Mucosa of descending colon (tissue), 3 donors: ENCODE measurements at regions not wholly inside any gene's neighbourhood (a gene's known extent, or its start where the extent isn't known, plus 50 kb on each side); places are given as distances from the start of the nearest gene placed in this dataset.

Experiments
- ATAC-seq: fragments of 200-7000 bp; cut with Tn5 transposase; one replicate; pipeline ENCODE4 v1.9.1; 2020; ENCODE audit warnings: mild to moderate bottlenecking, moderate library complexity
- DNase-seq, 3 donors: peaks; one replicate each; pipeline ENCODE4 v3.0.0-alpha.2; 2020
- H3K36me3 ChIP-seq: fragments of 200-600 bp; one replicate; pipeline ENCODE4 v1.8.0; 2021; ENCODE audit warnings: low read depth, mild to moderate bottlenecking
- H3K4me1 ChIP-seq: fragments of 200-600 bp; one replicate; pipeline ENCODE4 v1.8.0; 2021; ENCODE audit warnings: low read depth, mild to moderate bottlenecking
- H3K4me3 ChIP-seq: fragments of 200-600 bp; one replicate; pipeline ENCODE4 v1.8.0; 2021; ENCODE audit warnings: mild to moderate bottlenecking
- H3K9me3 ChIP-seq: fragments of 200-600 bp; one replicate; pipeline ENCODE4 v1.8.0; 2021; ENCODE audit warnings: mild to moderate bottlenecking
- CTCF ChIP-seq: fragments of 200-600 bp; IDR thresholded peaks from one replicate; pipeline ENCODE4 v1.8.0; 2022; ENCODE audit warnings: antibody characterized with exemption, mild to moderate bottlenecking
- intact Hi-C, 2 donors: fragments of 100-400 bp; cut with DNase I in 1 of 2; cut with micrococcal nuclease in 1 of 2; formaldehyde crosslinking; loops; one replicate each; pipeline versions ENCODE4 v1.11.0 to v1.11.1; 2022; cut with DNase I, micrococcal nuclease
- donor health status: DM: no; HTN: no; CAD: no; lungs with moderate emphysema.
- donor health status: DM: no; HTN: no; CAD: no.
- donor health status: DM: no; HTN: yes; CAD: no.

DNA sequence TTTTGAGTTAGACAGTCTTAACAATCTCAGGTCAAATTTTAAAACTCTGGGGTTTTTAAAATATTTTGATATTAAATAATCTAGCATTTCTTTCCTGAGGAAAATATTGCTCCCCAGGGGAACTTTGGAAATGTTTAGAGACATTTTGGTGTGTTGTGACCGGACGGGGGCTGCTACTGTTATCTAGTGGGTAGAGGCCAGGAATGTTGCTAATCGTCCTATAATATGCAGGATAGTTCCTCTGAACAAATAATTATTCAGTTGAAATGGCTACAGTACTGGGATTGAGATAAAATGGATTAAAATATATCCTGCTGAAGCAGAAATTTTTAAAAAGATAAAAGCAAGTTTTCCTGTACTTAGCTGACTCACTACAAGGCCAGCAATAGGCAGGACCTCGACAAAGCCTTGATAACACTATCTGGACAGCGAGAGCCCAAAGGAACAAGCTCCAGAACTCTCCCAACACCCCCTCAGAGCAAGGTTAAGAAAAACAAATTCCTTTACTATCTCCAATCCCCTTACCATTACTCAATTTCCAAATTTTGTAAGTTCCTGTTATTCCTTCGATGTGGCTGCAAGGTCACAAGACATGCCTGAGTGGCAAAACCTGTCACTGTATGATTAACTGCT lies 1407.4 kb downstream of the SUCLG1 start:
- no peaks in the 10 kb centered on the region for H3K9me3 ChIP-seq
- TF ChIP-seq CTCF: no peak
- DNase-seq: no peak
- ATAC-seq: no peak
- H3K4me3 ChIP-seq: no peak overlapping the region
- no peaks in the 10 kb centered on the region for H3K4me1 ChIP-seq
- H3K36me3 ChIP-seq: no peaks in the 10 kb centered on the region
- intact Hi-C loops: no loop called here

- intact Hi-C loops: no loop called here
Observed at GRCh38 chr2:83042053-83042452, 1417.0 kb downstream of the SUCLG1 start.

DNA sequence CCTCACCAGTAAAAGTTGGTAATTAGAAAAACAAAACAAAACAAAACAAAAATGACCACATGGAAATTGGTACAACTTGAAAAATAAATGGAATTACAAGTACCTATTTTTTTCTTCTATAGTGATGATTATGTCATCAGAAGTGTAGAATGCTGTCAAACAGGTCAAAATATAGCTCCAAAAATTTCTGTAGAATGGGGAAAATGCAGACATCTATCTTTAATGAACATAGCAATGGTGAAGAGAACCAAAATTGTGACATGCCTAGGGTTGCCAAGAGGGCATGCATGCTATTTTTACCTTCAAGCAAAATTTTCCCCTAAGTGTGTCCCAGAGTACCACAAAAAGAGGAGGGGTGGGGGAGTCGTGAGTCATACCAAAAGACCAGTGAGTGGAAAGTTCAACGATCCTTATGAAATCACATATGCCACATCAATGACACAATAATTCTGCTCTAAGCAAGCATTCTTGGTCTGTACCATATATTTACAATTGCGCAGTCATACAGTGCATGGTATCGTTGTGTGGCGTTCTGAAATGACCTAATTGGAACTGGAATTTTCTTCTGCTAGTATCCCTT lies 1436.4 kb downstream of the SUCLG1 start:
- H3K36me3 ChIP-seq: no peaks in the 10 kb centered on the region
- no peak for ATAC-seq
- intact Hi-C loops: no loop called here

More at GRCh38 chr2:83042053-83042452, 1417.0 kb downstream of the SUCLG1 start:
- DNase-seq (no peak), ATAC-seq (no peak)
- no peak overlapping the region for H3K4me3 ChIP-seq
- TF ChIP-seq CTCF: no peak
- H3K4me1 ChIP-seq: no peaks in the 10 kb centered on the region
- H3K36me3 ChIP-seq: no peaks in the 10 kb centered on the region
- no peaks in the 10 kb centered on the region for H3K9me3 ChIP-seq

GRCh38 chr2:83017366-83018090 lies 1441.6 kb downstream of the SUCLG1 start:
- no peak for TF ChIP-seq CTCF
- no peaks in the 10 kb centered on the region for H3K9me3 ChIP-seq
- no peak overlapping the region for H3K4me3 ChIP-seq
- H3K4me1 ChIP-seq: no peaks in the 10 kb centered on the region
- DNase-seq (no peak), ATAC-seq (no peak)
- H3K36me3 ChIP-seq: no peaks in the 10 kb centered on the region
- intact Hi-C loops: no loop called here

More for the DNA sequence above, 1436.4 kb downstream of the SUCLG1 start:
- Histone ChIP-seq H3K4me3 (no peak overlapping the region), H3K4me1 (no peaks in the 10 kb centered on the region), H3K9me3 (no peaks in the 10 kb centered on the region)
- TF ChIP-seq CTCF: no peak
- no peak for DNase-seq

DNA sequence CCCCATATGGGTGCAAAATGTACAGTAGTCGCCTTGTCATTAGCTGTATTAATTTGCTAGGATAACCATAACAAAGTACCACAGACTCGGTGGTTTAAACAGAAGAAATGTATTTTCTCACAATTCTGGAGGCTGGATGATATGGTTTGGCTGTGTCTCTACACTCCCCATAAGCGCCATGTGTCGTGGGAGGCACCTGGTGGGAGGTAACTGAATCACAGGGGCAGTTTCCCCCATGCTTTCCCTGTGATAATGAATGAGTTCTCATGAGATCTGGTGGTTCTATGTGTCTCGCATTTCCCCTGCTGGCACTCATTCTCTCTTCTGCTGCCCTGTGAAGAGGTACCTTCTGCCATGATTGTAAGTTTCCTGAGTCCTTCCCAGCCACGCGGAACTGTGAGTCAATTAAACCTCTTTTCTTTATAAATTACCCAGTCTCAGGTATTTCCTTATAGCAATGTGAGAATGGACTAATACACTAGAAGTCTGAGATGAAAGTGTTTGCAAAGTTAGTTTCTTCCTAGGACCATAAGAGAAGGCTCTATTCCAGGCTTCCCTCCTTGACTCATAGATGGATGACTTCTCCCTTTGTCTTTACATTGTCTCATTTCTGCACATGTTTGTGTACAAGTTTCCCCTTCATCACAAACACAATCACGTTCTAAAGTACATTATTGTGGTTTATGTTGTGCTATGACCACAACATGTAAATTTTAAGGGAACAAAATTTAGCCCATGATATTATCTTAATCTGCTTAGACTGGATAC lies 1442.6 kb downstream of the SUCLG1 start:
- Histone ChIP-seq H3K4me3 (no peak overlapping the region), H3K9me3 (no peaks in the 10 kb centered on the region)
- no peak for ATAC-seq

More for the DNA sequence above, 1442.6 kb downstream of the SUCLG1 start:
- TF ChIP-seq CTCF: no peak
- no peaks in the 10 kb centered on the region for H3K36me3 ChIP-seq
- DNase-seq: no peak
- intact Hi-C loops: no loop called here
- H3K4me1 ChIP-seq: no peaks in the 10 kb centered on the region
